Prostate gland (tissue), 2 donors: ENCODE measurements at regions not wholly inside any gene's neighbourhood (a gene's known extent, or its start where the extent isn't known, plus 50 kb on each side); places are given as distances from the start of the nearest gene placed in this dataset.

ENCODE experiments used
- DNase-seq: peaks from one replicate; pipeline ENCODE4 v3.0.0-alpha.2; 2019; ENCODE audit warnings: low spot score
- H3K27ac ChIP-seq, 2 donors: fragments of 200-600 bp; sonication (generic); 2 replicates each; pipeline ENCODE4 v1.5.1; 2017 to 2019
- H3K27me3 ChIP-seq: fragments of 200-600 bp; sonication (generic); replicated peaks from 2 replicates; pipeline ENCODE4 v1.5.1; 2019; ENCODE audit not compliant: insufficient read depth
- H3K36me3 ChIP-seq, 2 donors: fragments of 200-600 bp; sonication (generic); 1 replicate in 1 of 2; 2 replicates in 1 of 2; pipeline versions ENCODE4 v1.5.1 to v1.8.1; 2017 to 2019
- H3K4me1 ChIP-seq: fragments of 200-600 bp; sonication (generic); replicated peaks from 2 replicates; pipeline ENCODE4 v1.5.1; 2019
- H3K4me3 ChIP-seq, 2 donors: fragments of 200-600 bp; sonication (generic); 2 replicates each; pipeline ENCODE4 v1.5.1; 2017 to 2019
- H3K9me3 ChIP-seq: fragments of 200-600 bp; sonication (generic); 2 replicates; pipeline ENCODE4 v1.5.1; 2017
- CTCF ChIP-seq, 4 experiments: fragments of 200-600 bp in 2 of 4; fragments of 450-650 bp in 2 of 4; sonication (generic) in 2 of 4; IDR thresholded peaks; 1 replicate in 3 of 4; 2 replicates in 1 of 4; pipeline ENCODE4 v1.5.1; 2016 to 2019; ENCODE audit warnings: antibody characterized with exemption in 4 of 4, mild to moderate bottlenecking in 2 of 4, moderate library complexity in 2 of 4
- POLR2A ChIP-seq: fragments of 450-650 bp; IDR thresholded peaks from one replicate; pipeline ENCODE4 v1.6.1; 2016; ENCODE audit warnings: antibody characterized with exemption, mild to moderate bottlenecking
- POLR2AphosphoS5 ChIP-seq: sonication (generic); formaldehyde crosslinking; IDR thresholded peaks from one replicate; pipeline ENCODE4 v1.6.1; 2017; ENCODE audit warnings: antibody characterized with exemption
- WGBS: methylation state at CpG from one replicate; pipeline ENCODE4 v1.1.5; 2018; 5-methylcytosine and 5-hydroxymethylcytosine counted together
- intact Hi-C: fragments of 100-400 bp; cut with DNase I; formaldehyde crosslinking; loops from one replicate; pipeline ENCODE4 v1.14.2; 2022

- 68% methylated on average over 4 of the region's 4 CpGs for WGBS
- Histone ChIP-seq H3K36me3 (no peaks in the 10 kb centered on the region), H3K4me1 (no peaks in the 10 kb centered on the region), H3K27ac (no peak overlapping the region), H3K27me3 (no peaks in the 10 kb centered on the region), H3K9me3 (no peaks in the 10 kb centered on the region), H3K4me3 (no peak overlapping the region)
- intact Hi-C loops: no loop called here
- no peak for DNase-seq
- TF ChIP-seq CTCF (IDR thresholded peaks at IDR 0.05) (no peak), POLR2A (no peak), POLR2AphosphoS5 (no peak)
These were observed 1883.4 kb downstream of the STIM2 start for GRCh38 chr4:28744066-28744465.

- H3K36me3 ChIP-seq: no peaks in the 10 kb centered on the region
- H3K27ac ChIP-seq: no peak overlapping the region
- no peaks in the 10 kb centered on the region for H3K4me1 ChIP-seq
- no peak for DNase-seq
- no peaks in the 10 kb centered on the region for H3K27me3 ChIP-seq
- intact Hi-C loops: no loop called here
- no peaks in the 10 kb centered on the region for H3K9me3 ChIP-seq
- TF ChIP-seq POLR2A (no peak), POLR2AphosphoS5 (no peak)
- WGBS: 23% methylated on average over 3 of the region's 3 CpGs
- no peak overlapping the region for H3K4me3 ChIP-seq
These were observed 1893.7 kb downstream of the STIM2 start for GRCh38 chr4:28754376-28754775.

- H3K4me3 ChIP-seq: no peak overlapping the region
- no peaks in the 10 kb centered on the region for H3K36me3 ChIP-seq
- H3K9me3 ChIP-seq: no peaks in the 10 kb centered on the region
- no peaks in the 10 kb centered on the region for H3K27me3 ChIP-seq
- no peak overlapping the region for H3K27ac ChIP-seq
- no peaks in the 10 kb centered on the region for H3K4me1 ChIP-seq
- TF ChIP-seq CTCF (IDR thresholded peaks at IDR 0.05) (no peak), POLR2A (no peak), POLR2AphosphoS5 (no peak)
- intact Hi-C loops: no loop called here
- 77% methylated on average over 2 of the region's 2 CpGs for WGBS
- DNase-seq: no peak
These were observed 1894.4 kb downstream of the STIM2 start for GRCh38 chr4:28755081-28755480.

GRCh38 chr4:28759064-28759463, 1898.4 kb downstream of the STIM2 start:
- H3K27ac ChIP-seq: no peak overlapping the region
- H3K4me1 ChIP-seq: no peaks in the 10 kb centered on the region
- H3K9me3 ChIP-seq: no peaks in the 10 kb centered on the region
- TF ChIP-seq POLR2A (no peak), POLR2AphosphoS5 (no peak), CTCF (IDR thresholded peaks at IDR 0.05) (no peak)
- DNase-seq: no peak
- H3K36me3 ChIP-seq: no peaks in the 10 kb centered on the region
- no peak overlapping the region for H3K4me3 ChIP-seq
- intact Hi-C loops: no loop called here
- H3K27me3 ChIP-seq: no peaks in the 10 kb centered on the region

- Histone ChIP-seq H3K9me3 (no peaks in the 10 kb centered on the region), H3K27me3 (no peaks in the 10 kb centered on the region), H3K4me3 (no peak overlapping the region), H3K27ac (no peak overlapping the region), H3K36me3 (no peaks in the 10 kb centered on the region), H3K4me1 (no peaks in the 10 kb centered on the region)
- DNase-seq: no peak
- TF ChIP-seq POLR2AphosphoS5 (no peak), CTCF (IDR thresholded peaks at IDR 0.05) (no peak), POLR2A (no peak)
- intact Hi-C loops: no loop called here
- whole genome bisulfite sequencing: 89% methylated on average over 6 of the region's 6 CpGs
These were observed 1899.4 kb downstream of the STIM2 start for GRCh38 chr4:28760003-28760402.
